ENCODE measurements at regions not wholly inside any gene's neighbourhood (a gene's known extent, or its start where the extent isn't known, plus 50 kb on each side); places are given as distances from the start of the nearest gene placed in this dataset.
"Not testable (repeated sequence)": the region's sequence is repeated elsewhere in the genome, so short reads cannot be mapped to it uniquely, and the experiment has no call there.

GRCh38 chr21:13923175-13923574 is 287.6 kb downstream of the LIPI start:
- not testable (repeated sequence) for DNase-seq

DNA sequence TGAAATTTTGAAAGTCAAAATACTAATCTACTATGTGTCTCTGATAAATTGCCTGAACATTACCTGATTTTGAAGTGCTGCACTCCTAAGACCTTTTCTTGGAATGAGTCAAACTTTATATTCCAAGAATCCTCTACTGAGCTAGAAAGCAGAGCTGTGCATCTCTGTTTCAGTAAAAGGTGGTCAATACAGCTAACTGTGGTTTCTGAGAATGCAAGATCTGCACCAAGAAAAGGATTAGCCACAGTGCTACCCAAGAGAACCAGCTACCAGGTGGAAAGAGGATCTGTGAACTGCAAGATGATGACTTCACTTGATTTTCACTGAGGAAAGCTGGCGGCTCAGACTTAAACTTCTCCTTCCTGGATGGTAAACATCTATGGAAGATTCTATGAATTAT is 289.3 kb downstream of the LIPI start:
- not testable (repeated sequence) for DNase-seq

- DNase-seq, result not testable (repeated sequence)
Measured at GRCh38 chr21:13907385-13907784, 297.8 kb downstream of the POTED start.

GRCh38 chr21:13896596-13897247 is 287.1 kb downstream of the POTED start:
- not testable (repeated sequence) for DNase-seq

DNA sequence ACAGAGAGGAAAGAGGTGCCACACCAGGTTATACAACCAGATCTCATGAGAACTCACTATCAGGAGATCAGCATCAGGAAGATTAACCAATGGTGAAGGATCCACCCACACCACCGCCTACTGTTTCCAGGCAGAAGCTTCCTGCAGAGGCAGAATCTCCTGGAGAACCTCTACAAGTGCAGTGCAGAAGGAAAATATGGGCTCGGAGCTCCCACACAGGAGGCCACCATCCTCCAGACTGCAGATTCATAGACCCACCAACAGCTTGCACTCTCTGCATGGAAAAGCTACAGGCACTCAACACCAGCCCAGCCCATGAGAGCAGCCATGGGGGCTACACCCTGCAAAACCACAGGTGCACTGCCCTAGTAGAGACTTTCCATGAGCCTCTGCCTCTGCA is 284.0 kb downstream of the POTED start:
- not testable (repeated sequence) for DNase-seq

DNA sequence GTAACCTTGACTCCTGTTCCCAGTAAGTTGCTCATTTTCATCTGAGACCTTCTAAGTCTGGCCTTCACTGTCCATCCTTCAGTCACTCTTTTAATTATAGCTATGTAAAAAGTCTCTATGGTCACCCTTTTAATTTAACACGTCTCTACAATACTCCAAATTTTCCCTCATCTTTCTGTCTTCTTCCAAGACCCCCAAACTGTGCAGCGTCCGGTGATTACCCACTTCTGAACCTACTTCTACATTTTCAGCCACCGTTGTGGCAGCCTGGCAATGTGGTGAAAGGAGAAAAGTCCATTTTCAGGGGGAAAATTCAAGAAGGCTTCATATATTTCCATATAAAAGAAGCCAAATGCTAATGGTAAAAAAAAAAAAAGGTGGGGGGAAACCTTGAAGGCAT is 283.4 kb downstream of the POTED start:
- DNase-seq, result not testable (repeated sequence)

DNA sequence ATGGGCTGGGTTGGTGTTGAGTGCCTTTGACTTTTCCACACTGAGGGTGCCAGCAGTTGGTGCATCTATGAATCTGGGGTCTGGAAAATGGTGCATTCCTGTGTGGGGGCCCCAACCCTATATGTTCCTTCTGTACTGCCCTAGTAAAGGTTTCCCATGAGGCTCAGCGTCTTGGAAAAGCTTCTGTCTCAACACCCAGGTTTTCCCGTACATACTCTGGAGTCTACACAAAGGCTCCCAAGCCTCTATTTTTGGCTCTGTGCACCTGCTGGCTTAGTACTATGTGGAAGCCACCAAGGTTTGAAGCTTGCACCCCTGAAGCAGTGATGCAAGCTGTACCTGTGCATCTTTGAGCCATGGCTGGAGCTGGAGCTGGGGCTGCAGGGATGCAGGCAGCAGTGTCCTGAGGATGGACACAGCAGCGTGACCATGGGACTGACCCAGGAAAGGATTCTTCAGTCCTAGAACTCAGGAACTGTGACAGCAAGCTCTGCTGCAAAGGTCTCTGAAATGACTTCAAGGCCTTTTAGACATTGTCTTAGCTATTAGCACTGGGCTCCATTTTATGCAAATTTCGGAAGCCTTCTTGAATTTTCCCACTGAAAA is 282.7 kb downstream of the POTED start:
- DNase-seq, result not testable (repeated sequence)

DNA sequence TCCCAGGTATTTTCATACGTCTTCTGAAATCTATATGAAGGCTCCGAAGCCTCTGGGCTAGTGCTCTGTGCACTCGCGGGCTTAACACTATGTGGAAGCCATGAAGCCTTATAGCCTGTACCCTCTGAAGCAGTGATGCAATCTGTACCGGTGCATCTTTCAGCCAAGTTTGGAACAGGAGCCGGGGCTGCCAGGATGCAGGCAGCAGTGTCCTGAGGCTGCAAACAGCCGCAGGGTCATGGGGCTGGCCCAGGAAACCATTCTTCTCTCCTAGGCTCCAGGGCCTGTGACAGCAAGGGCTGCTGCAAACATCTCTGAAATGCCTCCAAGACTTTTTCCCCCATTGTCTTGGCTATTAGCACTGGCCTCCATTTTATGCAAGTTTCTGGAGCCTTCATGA is 279.6 kb downstream of the POTED start:
- not testable (repeated sequence) for DNase-seq

DNA sequence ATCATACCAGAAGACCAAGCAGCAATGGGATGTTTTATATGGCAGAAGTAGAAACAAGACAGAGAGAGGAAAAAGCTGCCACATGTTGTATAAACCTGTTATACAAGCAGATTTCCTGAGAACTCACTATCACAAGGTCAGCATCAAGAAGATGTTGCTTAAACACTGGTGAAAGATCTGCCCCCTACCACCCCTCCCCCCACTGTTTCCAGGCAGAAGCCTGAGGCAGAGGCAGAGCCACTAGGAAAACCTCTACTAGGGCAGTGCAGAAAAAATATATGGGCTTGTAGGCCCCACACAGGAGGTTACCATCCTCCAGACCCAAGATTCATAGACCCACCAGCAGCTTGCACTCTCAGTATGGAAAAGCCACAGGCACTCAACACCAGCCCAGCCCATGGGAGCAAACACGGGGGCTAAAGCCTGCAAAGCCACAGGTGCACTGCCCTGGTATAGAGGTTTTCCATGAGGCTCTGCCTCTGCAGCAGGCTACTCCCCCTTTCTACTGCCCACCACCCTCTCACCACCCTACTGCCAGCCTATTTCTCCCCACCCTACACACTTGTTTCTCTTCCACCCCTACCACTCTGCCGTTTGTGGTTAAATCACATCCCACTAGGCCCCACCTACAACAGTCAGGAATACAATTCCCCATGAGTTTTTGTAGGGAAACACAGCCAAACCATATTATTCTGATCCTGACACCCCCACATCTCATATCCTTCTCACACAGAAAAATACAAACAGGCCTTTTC is 274.2 kb downstream of the POTED start:
- DNase-seq, result not testable (repeated sequence)

DNA sequence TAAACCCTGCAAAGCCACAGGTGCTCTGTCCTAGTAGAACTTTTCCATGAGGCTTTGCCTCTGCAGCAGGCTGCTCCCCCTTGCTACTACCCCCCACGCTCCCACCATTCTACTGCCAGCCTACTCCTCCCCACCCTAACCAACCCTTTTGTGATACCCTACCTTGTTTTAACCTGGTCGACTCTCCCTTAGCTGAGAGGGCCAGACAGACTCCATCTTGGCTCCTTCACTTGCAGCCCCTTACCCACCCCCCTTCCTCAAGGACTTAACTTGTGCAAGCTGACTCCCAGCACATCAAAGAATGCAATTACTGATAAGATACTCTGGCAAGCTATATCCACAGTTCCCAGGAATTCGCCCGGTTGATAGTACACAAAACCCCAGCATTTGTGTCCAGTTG is 267.9 kb downstream of the POTED start:
- DNase-seq, result not testable (repeated sequence)

- DNase-seq, result not testable (repeated sequence)
Measured at GRCh38 chr21:13876999-13877398, 267.4 kb downstream of the POTED start.

DNA sequence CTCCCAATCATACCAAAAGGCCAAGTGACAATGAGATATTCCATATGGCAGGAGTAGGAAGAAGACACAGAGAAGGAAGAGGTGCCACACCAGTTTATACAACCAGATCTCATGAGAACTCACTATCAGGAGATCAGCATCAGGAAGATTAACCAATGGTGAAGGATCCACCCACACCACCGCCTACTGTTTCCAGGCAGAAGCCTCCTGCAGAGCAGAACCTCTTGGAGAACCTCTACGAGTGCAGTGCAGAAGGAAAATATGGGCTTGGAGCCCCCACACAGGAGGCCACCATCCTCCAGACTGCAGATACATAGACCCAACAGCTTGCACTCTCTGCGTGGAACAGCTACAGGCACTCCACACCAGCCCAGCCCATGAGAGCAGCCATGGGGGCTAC is 264.4 kb downstream of the POTED start:
- DNase-seq, result not testable (repeated sequence)

GRCh38 chr21:13854638-13855037 is 245.1 kb downstream of the POTED start:
- no peak for DNase-seq

- DNase-seq, result not testable (repeated sequence)
Measured at GRCh38 chr21:13850808-13851207, 241.2 kb downstream of the POTED start.

GRCh38 chr21:13849489-13849888 is 239.9 kb downstream of the POTED start:
- not testable (repeated sequence) for DNase-seq

GRCh38 chr21:13846718-13847117 is 237.1 kb downstream of the POTED start:
- not testable (repeated sequence) for DNase-seq

- DNase-seq, result not testable (repeated sequence)
Measured at GRCh38 chr21:13844574-13844973, 235.0 kb downstream of the POTED start.

DNA sequence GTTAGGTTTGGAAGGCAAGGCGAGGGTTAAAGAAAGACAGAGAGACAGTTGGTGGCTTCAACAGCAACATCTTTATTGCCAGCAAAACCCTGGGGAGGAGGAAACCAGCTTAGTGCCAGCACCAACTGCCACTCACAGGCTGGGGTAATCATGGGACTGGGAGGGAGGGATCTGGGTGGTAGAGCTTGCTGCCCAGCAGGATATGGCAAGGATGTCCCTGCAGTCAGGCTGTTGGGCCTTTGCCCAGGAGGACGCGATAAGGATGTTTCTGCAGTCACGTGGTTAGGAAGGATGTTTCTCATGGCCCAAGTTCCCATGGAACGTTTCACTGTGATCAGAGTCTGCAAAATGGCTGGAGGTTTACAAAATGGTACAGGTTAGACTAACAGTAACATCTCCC is 233.5 kb downstream of the POTED start:
- DNase-seq, result not testable (repeated sequence)

DNA sequence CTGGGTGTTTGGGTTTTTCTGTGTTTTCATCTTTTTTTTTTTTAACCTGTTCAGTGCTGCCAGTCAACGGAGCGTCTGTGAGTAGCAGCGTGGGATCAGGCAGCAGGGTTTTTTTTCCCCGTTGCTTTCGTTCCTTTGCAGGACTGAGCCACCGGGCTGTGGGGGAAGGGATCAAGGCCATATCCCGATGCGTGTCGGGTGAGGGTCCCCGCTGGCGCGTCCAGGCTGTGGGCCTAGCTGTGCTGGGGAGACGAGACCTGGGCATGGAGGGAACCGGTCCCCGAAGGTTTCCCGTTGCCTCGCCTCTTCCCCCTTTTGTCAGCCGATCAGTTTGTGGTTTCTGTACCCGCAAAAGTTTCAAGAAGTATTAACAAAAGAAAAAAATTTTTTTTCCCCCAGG is 218.1 kb downstream of the POTED start:
- DNase-seq, result not testable (repeated sequence)

- DNase-seq, result no peak
Measured at GRCh38 chr21:13827201-13827600, 217.6 kb downstream of the POTED start.

DNA sequence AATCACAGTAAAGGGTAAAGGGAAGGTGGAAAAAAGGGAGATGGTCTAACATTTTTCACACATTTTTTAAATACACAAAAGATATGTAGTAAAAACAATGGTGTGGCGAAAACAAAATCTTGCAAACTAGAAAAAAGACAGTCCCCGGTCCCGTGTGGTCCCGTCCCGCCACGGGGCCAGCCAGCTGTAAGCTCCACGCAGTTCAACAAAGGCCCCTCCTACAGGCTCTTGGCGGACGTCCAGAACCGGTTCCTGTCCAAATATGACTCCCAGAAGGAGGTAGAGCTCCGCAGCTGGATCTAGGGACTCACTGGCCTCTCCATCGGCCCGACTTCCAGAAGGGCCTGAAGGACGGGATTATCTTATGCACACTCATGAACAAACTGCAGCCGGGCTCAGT is 216.9 kb downstream of the POTED start:
- not testable (repeated sequence) for DNase-seq

- DNase-seq, result not testable (repeated sequence)
Measured at GRCh38 chr21:13825218-13825778, 215.7 kb downstream of the POTED start.

DNA sequence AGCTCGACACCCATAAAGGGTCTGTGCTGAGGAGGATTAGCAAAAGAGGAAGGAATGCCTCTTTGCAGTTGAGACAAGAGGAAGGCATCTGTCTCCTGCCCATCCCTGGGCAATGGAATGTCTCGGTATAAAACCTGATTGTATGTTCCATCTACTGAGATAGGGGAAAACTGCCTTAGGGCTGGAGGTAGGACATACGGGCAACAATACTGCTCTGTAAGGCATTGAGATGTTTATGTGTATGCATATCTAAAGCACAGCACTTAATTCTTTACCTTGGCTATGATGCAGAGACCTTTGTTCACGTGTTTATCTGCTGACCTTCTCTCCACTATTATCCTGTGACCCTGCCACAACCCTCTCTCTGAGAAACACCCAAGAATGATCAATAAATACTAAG is 210.7 kb downstream of the POTED start:
- DNase-seq, result not testable (repeated sequence)

Measured in skin of body (tissue), 1 donor.